ENCODE measurements at regions not wholly inside any gene's neighbourhood (a gene's known extent, or its start where the extent isn't known, plus 50 kb on each side); places are given as distances from the start of the nearest gene placed in this dataset.

DNA sequence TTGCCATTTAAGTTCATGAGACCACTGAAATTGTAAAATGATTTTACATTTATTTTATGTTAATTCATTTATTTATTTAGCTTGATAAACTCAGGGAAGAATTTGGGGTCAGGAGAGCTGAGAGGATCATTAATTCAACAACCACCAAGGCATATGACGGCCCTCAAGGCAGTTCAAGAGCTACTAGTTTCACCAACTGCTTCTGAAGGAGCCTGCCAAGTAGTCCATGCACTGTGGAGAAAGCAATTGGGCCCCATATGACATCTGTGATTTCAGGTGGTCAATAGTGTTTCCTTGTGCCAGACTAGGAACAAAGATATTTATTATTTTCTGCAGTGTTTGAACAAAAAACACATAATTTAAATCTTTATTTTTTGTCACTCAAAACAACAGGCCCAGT is 236.4 kb downstream of the CASP12 start:
- TF ChIP-seq CTCF (IDR thresholded peaks at IDR 0.05) (no peak), POLR2A (IDR thresholded peaks at IDR 0.05) (no peak)
